K562 (cell line): ENCODE measurements at regions not wholly inside any gene's neighbourhood (a gene's known extent, or its start where the extent isn't known, plus 50 kb on each side); places are given as distances from the start of the nearest gene placed in this dataset.

Experiments used
- ATAC-seq: fragments of 200-7000 bp; cut with Tn5 transposase; 3 replicates; pipeline ENCODE4 v1.9.1; 2020; ENCODE audit warnings: moderate library complexity
- BruUV-seq: library from RNA; stranded (reverse); fragments of 400-500 nt; replicated peaks from 2 replicates; lab custom pipeline; 2021; lab: Mats Ljungman, UMichigan
- CTCF ChIA-PET: fragments of 300-600 bp; formaldehyde crosslinking; extraction: SDS; loops from one replicate; lab custom pipeline; 2021; ENCODE audit warnings: low intra/inter-chr PET ratio; lab: Yijun Ruan, JAX
- POLR2A ChIA-PET: fragments of 300-600, 350-650 bp; sonication (Branson Sonifier 250); formaldehyde crosslinking; extraction: SDS; loops from one replicate; lab custom pipeline; 2021; ENCODE audit warnings: antibody characterized with exemption, inconsistent platforms; lab: Yijun Ruan, JAX
- DNase-seq, 4 experiments: peaks; one replicate each; pipeline versions ENCODE4 v3.0.0 to v3.0.0-alpha.2; 2011 to 2018; ENCODE audit warnings: low spot score in 3 of 4, mixed read lengths in 3 of 4; ENCODE audit errors: extremely low read depth in 1 of 4
- FAIRE-seq: peaks from 2 replicates; lab custom pipeline; 2011; peaks lifted over from hg19 to GRCh38; lab: Jason Lieb, UNC
- H2AFZ ChIP-seq: 2 replicates; pipeline ENCODE4 v1.6.0; 2011; ENCODE audit warnings: low read depth, low read length, control low read depth, inconsistent platforms
- H3K27ac ChIP-seq: fragments of 200-600 bp; 3 replicates; pipeline ENCODE4 v1.8.0; 2011; ENCODE audit warnings: low read depth, mild to moderate bottlenecking, control low read depth, inconsistent platforms, low read length, moderate library complexity, mixed read lengths; ENCODE audit errors: extremely low read depth
- H3K27me3 ChIP-seq, 2 experiments: fragments of 300-600 bp in 1 of 2; 2 replicates in 1 of 2; 3 replicates in 1 of 2; pipeline versions ENCODE4 v1.6.0 to v1.8.0; 2011; ENCODE audit warnings: inconsistent platforms in 2 of 2, low read length in 2 of 2, mild to moderate bottlenecking in 1 of 2, mixed read lengths in 1 of 2, moderate library complexity in 1 of 2; ENCODE audit not compliant: control insufficient read depth in 2 of 2, insufficient read depth in 2 of 2
- H3K36me3 ChIP-seq: fragments of 300-600 bp; 3 replicates; pipeline ENCODE4 v1.8.0; 2011; ENCODE audit warnings: mild to moderate bottlenecking, low read length, inconsistent platforms; ENCODE audit not compliant: control insufficient read depth, insufficient read depth
- H3K4me1 ChIP-seq, 2 experiments: fragments of 200-600 bp in 1 of 2; replicated peaks in 1 of 2; 2 replicates in 1 of 2; 3 replicates in 1 of 2; pipeline versions ENCODE4 v1.5.1 to v1.8.0; 2011; ENCODE audit warnings: inconsistent platforms in 2 of 2, low read length in 2 of 2, mild to moderate bottlenecking in 1 of 2, mixed read lengths in 1 of 2, moderate library complexity in 1 of 2; ENCODE audit not compliant: control insufficient read depth in 2 of 2, insufficient read depth in 2 of 2
- H3K4me2 ChIP-seq: 2 replicates; pipeline ENCODE4 v1.6.1; 2011; ENCODE audit warnings: low read length, control low read depth, inconsistent platforms, mixed read lengths; ENCODE audit not compliant: insufficient read depth
- H3K4me3 ChIP-seq: fragments of 200-600 bp; sonication (generic), shearing (Covaris generic); 2 replicates; pipeline ENCODE4 v1.5.1; 2016; ENCODE audit warnings: control low read depth, inconsistent platforms
- H3K79me2 ChIP-seq: fragments of 200-600 bp; 3 replicates; pipeline ENCODE4 v1.8.0; 2011; ENCODE audit warnings: low read length, inconsistent platforms; ENCODE audit not compliant: control insufficient read depth, insufficient read depth
- H3K9ac ChIP-seq, 2 experiments: 2 replicates each; pipeline versions ENCODE4 v1.6.0 to v1.6.1; 2011; ENCODE audit warnings: low read depth in 2 of 2, low read length in 2 of 2, control low read depth in 1 of 2, inconsistent platforms in 1 of 2, mild to moderate bottlenecking in 1 of 2, mixed read lengths in 1 of 2; ENCODE audit not compliant: insufficient read depth in 1 of 2
- H3K9me1 ChIP-seq: one replicate; pipeline ENCODE4 v1.6.0; 2011; ENCODE audit warnings: inconsistent platforms, mild to moderate bottlenecking, low read length, moderate library complexity; ENCODE audit not compliant: control insufficient read depth, insufficient read depth
- H3K9me3 ChIP-seq: replicated peaks from 2 replicates; pipeline ENCODE4 v1.5.1; 2011; ENCODE audit warnings: low read depth, low read length, inconsistent platforms; ENCODE audit not compliant: control insufficient read depth, insufficient read depth
- H4K20me1 ChIP-seq: replicated peaks from 2 replicates; pipeline ENCODE4 v1.6.1; 2011; ENCODE audit warnings: low read length, inconsistent platforms, mixed read lengths; ENCODE audit not compliant: control insufficient read depth, insufficient read depth
- GTF2F1 ChIP-seq: IDR thresholded peaks from 2 replicates; pipeline ENCODE4 v1.6.1; 2011; ENCODE audit warnings: low read depth, low read length, improper control_type of control experiment
- HNRNPLL ChIP-seq: fragments of 200-400 bp; formaldehyde crosslinking; IDR thresholded peaks from 2 replicates; pipeline ENCODE4 v1.6.1; 2017; ENCODE audit warnings: low read length, low read depth, mild to moderate bottlenecking; ENCODE audit not compliant: poor library complexity, severe bottlenecking
- ILF3 ChIP-seq: fragments of 450-650 bp; IDR thresholded peaks from 2 replicates; pipeline ENCODE4 v1.6.1; 2018; ENCODE audit warnings: antibody characterized with exemption, mild to moderate bottlenecking, moderate library complexity, borderline replicate concordance
- KLF6 ChIP-seq: fragments of 250-450 bp; sonication (Bioruptor Pico); IDR thresholded peaks from 2 replicates; pipeline ENCODE4 v1.4.0; 2020; ENCODE audit warnings: mild to moderate bottlenecking, moderate library complexity, borderline replicate concordance
- MAFG ChIP-seq: fragments of 450-650 bp; conservative IDR thresholded peaks from 2 replicates; pipeline ENCODE4 v1.6.1; 2016; ENCODE audit warnings: missing genetic modification characterization, missing compliant biosample characterization
- POLR2AphosphoS2 ChIP-seq: IDR thresholded peaks from 2 replicates; pipeline ENCODE4 v1.6.1; 2012; ENCODE audit warnings: low read length, improper control_type of control experiment
- SAFB ChIP-seq: fragments of 200-400 bp; formaldehyde crosslinking; IDR thresholded peaks from 2 replicates; pipeline ENCODE4 v1.6.1; 2017; ENCODE audit warnings: low read depth, low read length, borderline replicate concordance
- SMARCE1 ChIP-seq: fragments of 450-650 bp; IDR thresholded peaks from 2 replicates; pipeline ENCODE4 v1.7.1; 2016; ENCODE audit warnings: mild to moderate bottlenecking
- THRB ChIP-seq: fragments of 450-650 bp; formaldehyde crosslinking; conservative IDR thresholded peaks from 2 replicates; pipeline ENCODE4 v1.4.0; 2022; ENCODE audit warnings: mild to moderate bottlenecking, missing genetic modification characterization
- ZNF239 ChIP-seq: fragments of 250-450 bp; sonication (Bioruptor Pico); IDR thresholded peaks from 2 replicates; pipeline ENCODE4 v1.4.0; 2020; ENCODE audit warnings: mild to moderate bottlenecking
- ZNF263 ChIP-seq: sonication (generic); formaldehyde crosslinking; IDR thresholded peaks from 2 replicates; pipeline ENCODE4 v1.8.0; 2022; ENCODE audit warnings: mild to moderate bottlenecking, missing genetic modification reagents, borderline replicate concordance
- WGBS: fragments of 100-300 bp; shearing (Covaris generic); methylation state at CpG from one replicate; pipeline ENCODE4 v1.1.6; 2016; ENCODE audit warnings: low coverage, mixed read lengths; ENCODE audit not compliant: insufficient coverage; ENCODE audit errors: missing lambda C conversion rate; 5-methylcytosine and 5-hydroxymethylcytosine counted together
- in situ Hi-C: fragments of 300-500 bp; cut with MboI; formaldehyde crosslinking; loops from 4 replicates; pipeline ENCODE4 v1.15.0; 2018; ENCODE audit warnings: inconsistent platforms, mixed read lengths
- intact Hi-C: fragments of 100-400 bp; cut with micrococcal nuclease; formaldehyde crosslinking; loops from 2 replicates; pipeline ENCODE4 v1.14.2; 2022

DNA sequence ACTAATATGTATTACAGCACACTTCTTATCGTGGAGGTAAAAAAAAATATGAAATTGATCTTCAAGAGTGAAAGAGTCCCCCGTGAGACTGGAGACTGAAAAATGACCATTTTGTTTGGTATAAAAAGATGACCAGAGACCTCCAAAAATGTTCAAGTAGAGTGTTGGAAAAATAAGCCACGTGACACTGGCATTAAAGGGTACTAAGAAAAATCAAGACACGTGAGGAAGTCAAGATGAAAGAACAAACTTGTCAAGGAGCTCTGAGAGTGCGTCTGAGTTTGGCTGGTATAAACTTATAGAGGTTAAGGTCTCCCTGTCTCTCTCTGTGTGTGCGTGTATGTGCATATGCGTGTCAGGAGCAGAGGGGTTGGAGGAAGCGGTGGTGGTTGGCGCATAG lies 362.7 kb upstream of the COBL start:
- BruUV-seq, result no TSS peak
- no peak overlapping the region for H3K4me3 ChIP-seq
- ATAC-seq, result no peak
- H3K36me3 ChIP-seq, result no peaks in the 10 kb centered on the region
- CTCF ChIA-PET, result no interaction called here
- no peak overlapping the region for H2AFZ ChIP-seq
- intact Hi-C loops, result no loop called here
- H3K4me1 ChIP-seq, result no peaks in the 10 kb centered on the region
- TF ChIP-seq SMARCE1 (no peak), HNRNPLL (no peak), ILF3 (no peak), SAFB (no peak), ZNF263 (CRISPR knock-in tag) (no peak), THRB (CRISPR knock-in tag) (no peak), KLF6 (CRISPR knock-in tag) (no peak), ZNF239 (CRISPR knock-in tag) (no peak), POLR2AphosphoS2 (no peak), GTF2F1 (no peak), MAFG (no peak)
- TF ChIP-seq, all 486 proteins: peak for 0
- H3K4me2 ChIP-seq, result no peak overlapping the region
- no peak for DNase-seq
- in situ Hi-C loops, result no loop called here
- H3K27ac ChIP-seq, result no peak overlapping the region
- H3K9me1 ChIP-seq, result no peaks in the 10 kb centered on the region
- H3K9me3 ChIP-seq, result no peaks in the 10 kb centered on the region
- FAIRE-seq, result no peak
- no peaks in the 10 kb centered on the region for H4K20me1 ChIP-seq
- WGBS, result 2% methylated on average over 9 of the region's 9 CpGs
- H3K79me2 ChIP-seq, result no peaks in the 10 kb centered on the region
- POLR2A ChIA-PET, result no interaction called here
- H3K27me3 ChIP-seq, result no peaks in the 10 kb centered on the region
- H3K9ac ChIP-seq, result no peak overlapping the region
